GM13977 (cell line): ENCODE measurements at regions not wholly inside any gene's neighbourhood (a gene's known extent, or its start where the extent isn't known, plus 50 kb on each side); places are given as distances from the start of the nearest gene placed in this dataset.

Experiments used
- DNase-seq: peaks from one replicate; pipeline ENCODE4 v3.0.0; 2012; ENCODE audit warnings: low spot score
- CTCF ChIP-seq: IDR thresholded peaks from 2 replicates; pipeline ENCODE4 v1.5.1; 2012; ENCODE audit warnings: mild to moderate bottlenecking, control low read depth; ENCODE audit not compliant: insufficient read depth; ENCODE audit errors: extremely low read depth, missing control alignments
- in situ Hi-C: fragments of 300-500 bp; cut with MboI; formaldehyde crosslinking; loops from one replicate; pipeline ENCODE4 v1.12.0; 2022; ENCODE audit warnings: low sequenced_read_pairs, low pct_unique_long_range_greater_than_20kb, mixed read lengths, inconsistent platforms; ENCODE audit not compliant: unreplicated experiment

- in situ Hi-C loops, result no loop called here
- no peak for DNase-seq
- no peak for TF ChIP-seq CTCF
Observed at GRCh38 chr16:66166490-66166889, 200.0 kb upstream of the CDH5 start.

GRCh38 chr16:66165879-66166278 lies 200.6 kb upstream of the CDH5 start:
- TF ChIP-seq CTCF, result no peak
- no peak for DNase-seq
- in situ Hi-C loops, result no loop called here

- in situ Hi-C loops, result no loop called here
Observed at GRCh38 chr16:66164581-66165247, 201.8 kb upstream of the CDH5 start.

GRCh38 chr16:66162821-66163220 lies 203.7 kb upstream of the CDH5 start:
- no peak for TF ChIP-seq CTCF
- in situ Hi-C loops, result no loop called here
- no peak for DNase-seq

More at GRCh38 chr16:66164581-66165247, 201.8 kb upstream of the CDH5 start:
- TF ChIP-seq CTCF, result no peak
- no peak for DNase-seq

DNA sequence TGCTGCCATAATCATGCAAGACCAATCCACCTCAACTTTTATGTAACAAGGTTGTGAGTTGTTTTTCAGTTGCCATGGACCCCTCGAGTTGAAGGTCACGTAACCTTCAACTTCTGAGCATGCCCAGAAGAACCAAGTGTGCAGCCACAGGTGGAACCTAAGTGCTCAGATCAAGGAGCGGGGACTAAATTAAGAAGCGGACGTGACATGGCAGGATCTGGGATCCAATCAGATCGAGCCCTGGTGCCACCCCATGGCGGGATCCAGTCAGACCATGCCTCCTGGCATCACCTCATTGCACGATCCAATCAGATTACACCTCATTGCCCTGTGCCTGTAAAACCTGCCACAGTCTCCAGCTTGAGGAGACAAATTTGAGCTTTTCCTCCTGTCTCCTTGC lies 204.5 kb upstream of the CDH5 start:
- DNase-seq, result no peak
- in situ Hi-C loops, result no loop called here
- TF ChIP-seq CTCF, result no peak

DNA sequence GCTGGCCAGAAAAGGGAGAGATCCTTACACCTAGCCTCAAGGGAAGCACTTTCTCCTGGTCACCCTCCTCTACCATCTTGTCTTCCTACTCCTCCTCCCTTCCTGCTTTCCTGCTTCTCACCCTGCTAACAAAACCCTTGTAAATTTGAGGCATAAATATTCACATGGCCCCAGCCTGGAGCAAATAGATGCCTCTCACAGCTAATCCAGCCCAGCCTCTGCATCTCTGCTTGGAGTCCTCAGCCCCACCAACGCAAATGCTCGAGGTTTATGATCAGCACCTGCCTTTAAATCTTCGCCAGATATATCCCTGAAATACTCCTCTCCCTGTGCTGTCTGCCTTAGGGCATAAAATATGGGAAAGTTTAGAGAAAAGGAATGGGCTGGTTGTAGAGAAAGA lies 205.2 kb upstream of the CDH5 start:
- in situ Hi-C loops, result no loop called here
- TF ChIP-seq CTCF, result no peak
- DNase-seq, result no peak
